ENCODE measurements at regions not wholly inside any gene's neighbourhood (a gene's known extent, or its start where the extent isn't known, plus 50 kb on each side); places are given as distances from the start of the nearest gene placed in this dataset.

DNA sequence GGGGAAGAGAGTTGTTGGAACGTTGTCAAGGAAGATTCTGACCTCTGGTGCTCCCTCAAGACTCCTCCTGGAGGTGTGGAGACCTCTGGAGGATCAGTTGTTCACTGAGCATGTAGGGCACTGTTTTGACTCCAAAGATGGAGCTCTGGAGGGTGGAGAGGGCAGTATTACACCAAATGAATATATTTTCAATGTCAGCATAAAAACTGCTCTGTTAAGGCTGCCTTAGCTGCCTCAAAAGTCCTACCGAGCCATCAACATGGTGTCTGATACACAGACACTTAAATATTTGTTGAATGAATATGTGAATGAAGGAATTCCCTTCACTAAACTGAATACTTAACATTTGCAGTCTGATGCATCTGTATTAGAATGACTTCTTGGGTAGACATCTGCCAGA is 144.2 kb upstream of the SPON1 start:
- no peak for DNase-seq (ENCODE audit: low read depth)
- no peak for TF ChIP-seq CTCF (IDR thresholded peaks at IDR 0.05; ENCODE audit: low read depth, low read length)
- no peak for TF ChIP-seq MYC (IDR thresholded peaks at IDR 0.05; ENCODE audit: low read depth, low read length)
- no peak for TF ChIP-seq MAX (IDR thresholded peaks at IDR 0.05; ENCODE audit: low read depth, low read length)
- no peak for TF ChIP-seq POLR2A (IDR thresholded peaks at IDR 0.05; ENCODE audit: extremely low read depth, insufficient read length)
- H3K4me3 ChIP-seq (ENCODE audit: low read depth, low read length), result no peak overlapping the region

DNA sequence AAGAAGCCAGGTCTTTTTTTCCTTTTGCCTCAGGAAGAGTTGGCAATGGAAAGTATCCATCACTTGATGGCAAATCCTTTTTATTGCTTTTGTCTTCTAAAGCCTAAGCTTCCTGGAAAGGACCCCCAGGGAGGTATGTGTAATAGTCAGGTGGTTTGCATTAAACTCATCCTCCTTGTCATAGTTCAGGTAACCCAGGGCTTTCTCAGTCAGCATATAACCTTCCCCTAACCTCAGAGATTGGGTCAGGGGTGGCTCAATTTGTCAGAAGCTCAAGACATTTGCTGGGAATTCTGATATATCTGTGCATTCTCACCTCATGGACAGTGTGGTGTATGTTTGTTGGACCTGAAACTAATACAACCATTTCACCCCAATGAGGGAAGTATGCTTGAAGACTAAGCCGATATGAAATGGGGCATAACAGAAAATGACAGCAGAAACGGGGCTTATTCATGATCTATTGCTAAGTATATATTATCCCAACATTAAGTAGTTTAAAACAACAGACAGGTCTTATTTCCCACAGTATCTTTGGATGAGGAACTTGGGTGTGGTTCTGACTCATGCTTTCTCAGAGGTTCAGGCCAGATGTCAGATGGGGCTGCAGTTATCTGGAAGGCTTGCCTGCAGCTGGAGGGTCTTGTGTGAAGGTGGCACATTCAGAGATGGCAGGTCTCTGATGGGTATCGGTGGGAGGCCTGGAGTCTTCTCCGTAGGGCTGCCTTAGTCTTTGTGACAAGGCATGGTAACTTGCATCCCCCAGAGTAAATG is 135.8 kb upstream of the SPON1 start:
- TF ChIP-seq CTCF (IDR thresholded peaks at IDR 0.05; ENCODE audit: low read depth, low read length) (no peak), MYC (IDR thresholded peaks at IDR 0.05; ENCODE audit: low read depth, low read length) (no peak), POLR2A (IDR thresholded peaks at IDR 0.05; ENCODE audit: extremely low read depth, insufficient read length) (no peak), MAX (IDR thresholded peaks at IDR 0.05; ENCODE audit: low read depth, low read length) (no peak)
- no peak overlapping the region for H3K4me3 ChIP-seq (ENCODE audit: low read depth, low read length)
- no peak for DNase-seq (ENCODE audit: low read depth)

DNA sequence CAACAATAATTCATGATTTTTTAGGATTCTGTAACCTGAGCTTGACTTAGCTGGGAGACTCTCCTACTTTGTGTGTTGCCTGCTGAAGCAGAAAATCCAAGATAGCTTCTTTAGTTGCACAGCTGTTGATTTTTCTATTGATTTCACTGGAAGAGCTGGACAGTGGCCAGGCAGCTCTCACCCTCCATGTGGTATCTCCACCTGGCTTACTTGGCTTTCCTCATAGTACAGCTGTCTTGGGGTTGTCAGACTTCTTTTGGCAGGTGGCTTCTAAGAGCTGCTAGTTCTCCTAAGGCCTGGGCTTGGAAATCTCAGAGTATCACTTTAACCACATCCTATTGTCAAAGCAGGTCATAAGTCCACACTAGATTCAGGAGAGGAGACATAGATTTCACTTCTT is 130.8 kb upstream of the SPON1 start:
- TF ChIP-seq POLR2A (IDR thresholded peaks at IDR 0.05; ENCODE audit: extremely low read depth, insufficient read length) (no peak), MYC (IDR thresholded peaks at IDR 0.05; ENCODE audit: low read depth, low read length) (no peak), CTCF (IDR thresholded peaks at IDR 0.05; ENCODE audit: low read depth, low read length) (no peak)
- no peak overlapping the region for H3K4me3 ChIP-seq (ENCODE audit: low read depth, low read length)
- no peak for DNase-seq (ENCODE audit: low read depth)

- H3K4me3 ChIP-seq (ENCODE audit: low read depth, low read length), result no peak overlapping the region
- peak; percentile 60 for TF ChIP-seq CTCF (IDR thresholded peaks at IDR 0.05; ENCODE audit: low read depth, low read length)
- TF ChIP-seq POLR2A (IDR thresholded peaks at IDR 0.05; ENCODE audit: extremely low read depth, insufficient read length), result no peak
- peak; percentile 3 for DNase-seq (ENCODE audit: low read depth)
These were observed 128.1 kb upstream of the SPON1 start for GRCh38 chr11:13834463-13834862.

- H3K4me3 ChIP-seq (ENCODE audit: low read depth, low read length), result no peak overlapping the region
- TF ChIP-seq POLR2A (IDR thresholded peaks at IDR 0.05; ENCODE audit: extremely low read depth, insufficient read length), result no peak
- no peak for TF ChIP-seq MAX (IDR thresholded peaks at IDR 0.05; ENCODE audit: low read depth, low read length)
- TF ChIP-seq MYC (IDR thresholded peaks at IDR 0.05; ENCODE audit: low read depth, low read length), result no peak
- no peak for TF ChIP-seq CTCF (IDR thresholded peaks at IDR 0.05; ENCODE audit: low read depth, low read length)
- no peak for DNase-seq (ENCODE audit: low read depth)
These were observed 125.9 kb upstream of the SPON1 start for GRCh38 chr11:13836666-13837065.

DNA sequence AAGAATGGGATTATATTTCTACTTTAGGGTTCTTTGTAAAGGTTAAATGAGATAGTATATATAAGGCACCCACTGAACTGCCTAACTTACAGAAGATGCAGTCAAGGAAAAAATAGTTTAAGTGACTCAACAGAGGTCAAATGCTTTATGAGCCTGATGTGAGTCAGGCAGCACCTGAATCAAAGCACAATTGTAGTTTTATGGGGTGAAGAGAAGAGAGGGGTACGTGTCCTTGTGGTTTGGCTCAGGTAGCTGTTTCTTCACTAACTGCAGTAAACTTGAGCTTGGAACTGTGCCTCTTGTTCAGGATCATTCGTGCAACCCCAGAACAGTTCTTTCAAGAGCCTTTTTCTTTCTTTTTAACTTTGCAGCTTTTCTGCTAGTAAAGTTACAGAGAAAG is 125.2 kb upstream of the SPON1 start:
- no peak for DNase-seq (ENCODE audit: low read depth)
- H3K4me3 ChIP-seq (ENCODE audit: low read depth, low read length), result no peak overlapping the region
- no peak for TF ChIP-seq CTCF (IDR thresholded peaks at IDR 0.05; ENCODE audit: low read depth, low read length)
- TF ChIP-seq POLR2A (IDR thresholded peaks at IDR 0.05; ENCODE audit: extremely low read depth, insufficient read length), result no peak
- no peak for TF ChIP-seq MYC (IDR thresholded peaks at IDR 0.05; ENCODE audit: low read depth, low read length)
- TF ChIP-seq MAX (IDR thresholded peaks at IDR 0.05; ENCODE audit: low read depth, low read length), result no peak
